MCF 10A (cell line): ENCODE measurements at regions not wholly inside any gene's neighbourhood (a gene's known extent, or its start where the extent isn't known, plus 50 kb on each side); places are given as distances from the start of the nearest gene placed in this dataset.

ENCODE experiments used
- BruUV-seq: library from RNA; stranded (reverse); fragments of 400-500 nt; replicated peaks from 2 replicates; lab custom pipeline; 2021; lab: Mats Ljungman, UMichigan
- CTCF ChIA-PET: fragments of 300-600 bp; sonication (Branson Sonifier 250); formaldehyde crosslinking; extraction: SDS; loops from one replicate; lab custom pipeline; 2021; ENCODE audit warnings: antibody characterized with exemption, inconsistent platforms; lab: Yijun Ruan, JAX
- POLR2A ChIA-PET: fragments of 300-600, 350-650 bp; sonication (Branson Sonifier 250); formaldehyde crosslinking; extraction: SDS; loops from one replicate; lab custom pipeline; 2020; ENCODE audit warnings: antibody characterized with exemption, inconsistent platforms; lab: Yijun Ruan, JAX
- DNase-seq: peaks from one replicate; pipeline ENCODE4 v3.0.0-alpha.2; 2018; ENCODE audit not compliant: unreplicated experiment
- H3K27ac Mint-ChIP-seq: one replicate; pipeline ENCODE4 v1.8.0; 2022; ENCODE audit warnings: mild to moderate bottlenecking, low read depth, mixed read lengths; ENCODE audit not compliant: unreplicated experiment
- H3K27me3 Mint-ChIP-seq: one replicate; pipeline ENCODE4 v1.8.0; 2022; ENCODE audit warnings: mixed read lengths; ENCODE audit not compliant: insufficient read depth, unreplicated experiment
- H3K36me3 Mint-ChIP-seq: one replicate; pipeline ENCODE4 v1.8.0; 2022; ENCODE audit warnings: mild to moderate bottlenecking, moderate library complexity, mixed read lengths; ENCODE audit not compliant: insufficient read depth, unreplicated experiment
- H3K4me1 Mint-ChIP-seq: one replicate; pipeline ENCODE4 v1.8.0; 2022; ENCODE audit warnings: mixed read lengths; ENCODE audit not compliant: insufficient read depth, unreplicated experiment
- H3K4me3 Mint-ChIP-seq: one replicate; pipeline ENCODE4 v1.8.0; 2022; ENCODE audit warnings: mild to moderate bottlenecking, moderate library complexity, mixed read lengths; ENCODE audit not compliant: unreplicated experiment
- H3K9me3 Mint-ChIP-seq: one replicate; pipeline ENCODE4 v1.8.0; 2022; ENCODE audit warnings: mixed read lengths; ENCODE audit not compliant: unreplicated experiment
- CTCF ChIP-seq: fragments of 200-600 bp; IDR thresholded peaks from one replicate; pipeline ENCODE4 v1.8.0; 2022; ENCODE audit warnings: antibody characterized with exemption, mild to moderate bottlenecking; ENCODE audit not compliant: unreplicated experiment
- intact Hi-C: fragments of 100-400 bp; cut with micrococcal nuclease; formaldehyde crosslinking; loops from 2 replicates; pipeline ENCODE4 v1.14.1; 2022

DNA sequence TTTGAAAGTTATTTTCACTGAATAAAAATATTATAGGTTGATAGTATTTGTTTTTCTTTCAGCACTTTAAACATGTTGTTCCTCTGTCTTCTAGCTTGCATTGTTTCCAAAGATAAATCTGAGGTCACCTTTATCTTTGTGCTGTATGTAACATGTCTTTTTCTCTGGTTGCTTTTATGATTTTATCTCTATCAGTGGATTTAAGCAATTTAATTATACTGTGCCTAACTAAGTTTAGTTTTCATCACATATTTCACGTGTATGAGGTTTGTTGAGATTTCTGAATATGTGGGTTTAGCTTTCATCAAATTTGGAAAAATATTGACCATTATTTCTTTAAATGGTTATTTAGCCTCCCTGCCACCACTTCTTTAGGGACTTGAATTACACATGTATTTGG, 214.5 kb downstream of the SNX18 start:
- DNase-seq: no peak
- TF ChIP-seq CTCF: no peak
- Mint-ChIP-seq H3K9me3 (no peaks in the 10 kb centered on the region), H3K4me3 (no peak overlapping the region), H3K27me3 (no peaks in the 10 kb centered on the region), H3K4me1 (no peaks in the 10 kb centered on the region), H3K27ac (no peak overlapping the region), H3K36me3 (no peaks in the 10 kb centered on the region)
- intact Hi-C loops: no loop called here
- CTCF ChIA-PET: interaction anchor here (1.5 kb wide), 1 partner anchor 11 kb away, joined by 6 read pairs; no protein-coding TSS in a partner anchor
- no TSS peak for BruUV-seq
- POLR2A ChIA-PET: interaction anchor here (0.7 kb wide), 1 partner anchor 105 kb away, joined by 5 read pairs; no protein-coding TSS in a partner anchor

GRCh38 chr5:54728588-54728915, 211.0 kb downstream of the SNX18 start:
- Mint-ChIP-seq H3K4me3 (no peak overlapping the region), H3K36me3 (no peaks in the 10 kb centered on the region), H3K27me3 (no peaks in the 10 kb centered on the region), H3K4me1 (no peaks in the 10 kb centered on the region), H3K27ac (no peak overlapping the region), H3K9me3 (no peaks in the 10 kb centered on the region)
- POLR2A ChIA-PET: interaction anchor here (0.5 kb wide), 1 partner anchor 13 kb away, joined by 3 read pairs; no protein-coding TSS in a partner anchor
- CTCF ChIA-PET: interaction anchor here (0.7 kb wide), 1 partner anchor 445 kb away, joined by 3 read pairs; no protein-coding TSS in a partner anchor
- BruUV-seq: no TSS peak
- no peak for DNase-seq
- no peak for TF ChIP-seq CTCF
- intact Hi-C loops: no loop called here

- ChIA-PET POLR2A (interaction anchor here (0.5 to 0.6 kb wide), 2 partner anchors 14 to 153 kb away, joined by 3 read pairs; no protein-coding TSS in a partner anchor), CTCF (interaction anchor here (0.7 kb wide), 1 partner anchor 446 kb away, joined by 3 read pairs; no protein-coding TSS in a partner anchor)
- Mint-ChIP-seq H3K36me3 (no peaks in the 10 kb centered on the region), H3K27ac (no peak overlapping the region), H3K4me3 (no peak overlapping the region), H3K27me3 (no peaks in the 10 kb centered on the region), H3K4me1 (peaks cover 2% of the 10 kb centered on the region), H3K9me3 (no peaks in the 10 kb centered on the region)
- no peak for TF ChIP-seq CTCF
- BruUV-seq: no TSS peak
- intact Hi-C loops: no loop called here
- DNase-seq: no peak
Measured at GRCh38 chr5:54727874-54728587, 210.5 kb downstream of the SNX18 start.

DNA sequence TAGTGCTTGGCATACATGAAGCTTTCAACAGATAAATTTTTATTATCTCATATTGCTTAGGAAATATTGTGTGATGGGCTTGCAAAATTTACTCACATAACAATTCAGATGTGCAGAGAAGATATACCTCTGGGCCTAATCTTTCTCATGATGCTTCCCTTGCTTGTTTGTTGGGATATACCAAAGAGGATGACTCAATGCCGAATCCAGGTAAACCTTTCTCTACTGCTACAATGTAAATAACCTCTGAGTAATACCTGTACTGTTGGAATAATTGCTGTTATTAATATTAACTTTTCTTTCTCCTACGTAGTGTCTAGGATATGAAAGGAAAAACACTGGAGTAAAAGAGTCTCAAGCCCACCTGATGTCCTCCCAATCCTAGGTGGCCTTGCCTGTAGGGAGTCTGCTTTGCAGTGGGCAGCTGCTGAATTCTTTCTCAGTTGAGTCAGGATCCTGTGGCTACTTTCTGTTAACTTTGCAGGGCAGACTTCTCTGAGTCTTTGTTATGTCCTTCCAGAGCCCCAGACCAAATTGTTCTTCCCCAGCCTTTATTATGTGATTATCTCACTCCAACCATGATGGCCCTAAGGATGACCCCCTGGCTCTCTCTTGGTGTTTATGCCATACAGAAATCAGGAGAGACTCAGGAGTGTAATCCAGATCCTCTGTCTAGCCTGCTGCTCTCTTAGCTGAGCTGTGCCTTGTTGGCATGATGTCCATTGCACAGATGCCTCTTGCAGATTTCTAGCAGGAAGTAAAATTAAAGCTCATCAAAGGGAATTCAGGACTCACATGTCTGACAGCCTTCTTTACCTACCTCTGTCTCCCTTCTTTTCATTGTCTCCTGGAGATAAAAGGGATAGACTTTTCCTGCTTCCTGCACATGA, 208.1 kb downstream of the SNX18 start:
- no peak for DNase-seq
- POLR2A ChIA-PET: interaction anchor here (1.0 kb wide), 1 partner anchor 14 kb away, joined by 4 read pairs; no protein-coding TSS in a partner anchor
- intact Hi-C loops: no loop called here
- peaks cover 6% of the 10 kb centered on the region for H3K4me1 Mint-ChIP-seq
- no peaks in the 10 kb centered on the region for H3K36me3 Mint-ChIP-seq
- BruUV-seq: no TSS peak
- no peak overlapping the region for H3K27ac Mint-ChIP-seq
- no peaks in the 10 kb centered on the region for H3K27me3 Mint-ChIP-seq
- H3K4me3 Mint-ChIP-seq: no peak overlapping the region
- no peaks in the 10 kb centered on the region for H3K9me3 Mint-ChIP-seq
- no peak for TF ChIP-seq CTCF
- CTCF ChIA-PET: interaction anchor here (0.7 kb wide), 1 partner anchor 49 kb away, joined by 3 read pairs; no protein-coding TSS in a partner anchor
